RKO (cell line): ENCODE measurements at regions not wholly inside any gene's neighbourhood (a gene's known extent, or its start where the extent isn't known, plus 50 kb on each side); places are given as distances from the start of the nearest gene placed in this dataset.

Source experiments
- DNase-seq: peaks from one replicate; pipeline ENCODE4 v3.0.0-alpha.2; 2016; ENCODE audit warnings: low spot score

DNA sequence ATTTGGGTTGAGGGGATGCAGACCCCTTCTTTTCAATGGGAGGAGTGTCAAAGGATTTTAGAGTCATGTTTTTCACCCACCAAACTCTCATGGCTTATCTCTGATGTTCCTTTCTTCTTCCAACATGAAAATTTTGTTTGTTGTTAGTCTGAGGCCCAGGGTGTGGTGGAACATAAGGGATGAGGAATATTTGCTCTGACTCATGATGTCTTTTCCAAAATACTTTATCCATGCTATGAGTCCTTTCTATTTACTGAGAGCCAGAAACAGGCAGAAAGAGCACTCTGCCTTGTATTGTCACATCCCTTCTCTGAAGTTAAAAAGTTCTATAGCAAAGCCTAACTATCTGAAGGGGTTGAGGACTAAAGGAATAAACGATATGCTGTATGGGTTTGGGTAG is 61.6 kb upstream of the GYPA start:
- DNase-seq = no peak

- no peak for DNase-seq
These were observed 62.6 kb upstream of the GYPA start for GRCh38 chr4:144203155-144203554.

DNA sequence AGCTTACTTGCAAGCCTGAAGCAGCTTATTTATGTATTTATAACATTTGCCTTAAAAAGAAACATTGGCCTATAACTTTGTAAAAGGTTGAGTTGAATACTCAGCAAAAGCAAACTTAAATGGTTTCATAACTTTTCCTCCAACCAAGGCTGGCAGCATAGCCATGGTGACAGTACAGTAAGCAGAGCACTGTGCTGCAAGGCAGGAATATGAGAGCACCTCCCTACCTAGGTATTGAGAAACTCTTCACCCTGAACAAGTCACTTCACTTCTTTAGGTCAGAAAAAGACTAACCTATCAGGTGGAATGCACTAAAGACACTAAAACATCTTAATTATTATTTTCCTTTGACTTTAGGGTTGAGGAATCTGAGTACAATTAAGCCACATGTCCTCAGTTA is 63.9 kb upstream of the GYPA start:
- no peak for DNase-seq

DNA sequence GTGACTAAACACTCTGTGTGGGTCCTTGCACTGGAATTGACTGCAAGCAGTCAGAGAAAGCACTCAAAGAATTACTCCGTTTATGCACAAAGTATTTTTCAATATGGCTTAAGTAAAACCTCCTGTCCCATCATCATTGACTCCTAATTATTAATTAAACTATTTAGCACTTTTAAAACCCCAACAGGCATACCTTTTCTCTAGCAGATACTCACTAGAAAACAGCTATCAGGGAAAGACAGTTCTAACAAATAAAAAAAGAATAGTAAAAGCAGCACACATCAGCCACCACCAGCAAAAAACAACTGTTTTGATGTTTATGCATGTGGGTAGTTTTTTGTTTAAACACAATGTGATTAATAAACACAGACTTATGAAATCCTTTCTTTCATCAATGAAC is 66.2 kb upstream of the GYPA start:
- DNase-seq = no peak

DNA sequence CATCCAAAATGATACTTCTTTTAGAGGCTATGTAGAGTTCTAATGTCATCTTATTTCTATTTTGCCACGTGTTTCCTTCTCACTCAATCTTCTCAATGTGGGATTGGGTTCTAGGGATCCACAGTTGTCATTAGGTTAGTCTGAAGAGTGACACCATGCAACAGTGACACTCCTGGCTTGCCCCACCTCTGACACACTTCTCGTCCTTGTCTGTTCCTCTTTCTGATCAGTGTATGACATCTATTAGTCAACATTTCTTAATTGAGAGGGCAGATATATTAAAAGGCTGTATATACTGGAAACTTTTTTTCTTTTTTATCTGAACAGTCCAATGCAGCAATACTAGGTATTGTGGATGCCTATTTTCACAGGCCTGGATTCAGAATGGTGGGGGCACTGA is 67.6 kb upstream of the GYPA start:
- no peak for DNase-seq

DNA sequence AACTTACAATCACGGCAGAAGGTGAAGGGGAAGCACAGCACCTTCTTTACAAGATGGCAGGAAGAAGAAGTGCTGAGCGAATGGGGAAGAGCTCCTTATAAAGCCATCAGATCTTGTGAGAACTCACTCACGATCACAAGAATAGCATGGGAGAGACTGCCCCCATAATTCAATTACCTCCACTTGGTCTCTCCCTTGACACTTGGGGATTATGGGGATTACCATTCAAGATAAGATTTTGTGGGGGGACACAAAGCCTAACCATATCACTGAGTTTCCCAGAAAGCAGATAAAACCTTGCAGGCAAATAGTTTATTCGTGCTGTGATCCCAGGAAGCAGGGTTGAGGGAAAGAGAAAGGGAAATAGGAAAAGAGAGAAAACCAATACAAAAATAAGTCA is 69.0 kb upstream of the GYPA start:
- no peak for DNase-seq

DNA sequence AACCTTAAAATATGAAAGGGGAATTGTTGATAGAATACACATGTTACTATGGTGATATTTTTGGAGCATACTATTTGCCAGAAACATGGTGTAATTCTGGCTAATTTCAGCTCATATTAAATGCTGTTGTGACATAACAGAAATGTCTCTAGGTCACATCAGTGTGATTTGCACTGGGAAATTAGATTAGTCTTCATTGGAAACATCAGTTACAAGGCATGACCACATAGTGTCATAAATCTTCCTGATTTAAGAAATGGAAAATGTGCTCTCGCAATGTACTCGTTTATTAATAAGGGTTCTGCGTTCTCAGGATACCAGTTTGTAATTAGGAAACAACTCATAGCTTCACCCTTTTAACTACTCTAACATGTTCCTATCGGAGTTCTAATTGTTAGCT is 72.9 kb upstream of the GYPA start:
- DNase-seq = no peak

DNA sequence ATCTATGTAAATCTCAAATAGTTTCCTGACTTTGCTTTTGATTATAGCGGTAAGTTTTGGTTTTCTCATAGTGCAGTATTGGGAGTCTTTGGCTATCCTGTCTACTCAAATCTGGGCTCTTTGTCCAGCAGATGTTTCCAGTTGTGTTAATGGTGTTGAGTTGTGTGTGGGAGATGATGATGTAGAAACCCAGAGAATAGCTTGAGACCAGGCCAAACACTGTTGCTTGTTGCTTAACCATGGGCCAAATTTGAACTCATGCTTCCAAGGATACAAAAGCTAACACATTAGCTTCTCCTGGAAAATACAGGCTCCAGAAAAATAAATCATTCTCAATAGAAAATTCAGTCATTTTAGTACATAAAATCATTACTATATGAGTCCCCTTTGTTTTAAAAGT is 82.6 kb upstream of the GYPA start:
- DNase-seq = no peak

- no peak for DNase-seq
These were observed 83.1 kb upstream of the GYPA start for GRCh38 chr4:144223661-144224060.

- DNase-seq = no peak
These were observed 118.8 kb upstream of the GYPA start for GRCh38 chr4:144259285-144259684.

GRCh38 chr4:144267084-144267483 is 126.6 kb upstream of the GYPA start:
- DNase-seq = no peak

DNA sequence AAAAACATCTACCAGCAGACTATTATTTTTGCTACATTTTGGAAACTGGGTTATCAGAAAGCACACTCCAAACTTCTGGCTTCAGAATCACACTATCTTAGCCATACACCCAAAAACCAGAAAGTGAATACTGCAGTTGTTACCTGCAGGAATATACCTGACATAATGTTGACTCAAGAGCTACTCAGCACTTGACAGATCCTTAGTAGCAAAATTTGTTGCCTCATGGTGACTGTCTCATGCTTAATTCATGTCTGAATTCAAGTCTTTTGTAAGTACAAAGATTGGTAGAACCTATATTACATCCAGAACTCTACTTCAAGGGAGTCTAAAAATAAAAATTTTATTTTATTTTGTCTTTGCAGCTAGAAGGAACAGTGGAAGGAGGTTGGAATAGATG is 140.2 kb upstream of the GYPA start:
- DNase-seq = no peak

DNA sequence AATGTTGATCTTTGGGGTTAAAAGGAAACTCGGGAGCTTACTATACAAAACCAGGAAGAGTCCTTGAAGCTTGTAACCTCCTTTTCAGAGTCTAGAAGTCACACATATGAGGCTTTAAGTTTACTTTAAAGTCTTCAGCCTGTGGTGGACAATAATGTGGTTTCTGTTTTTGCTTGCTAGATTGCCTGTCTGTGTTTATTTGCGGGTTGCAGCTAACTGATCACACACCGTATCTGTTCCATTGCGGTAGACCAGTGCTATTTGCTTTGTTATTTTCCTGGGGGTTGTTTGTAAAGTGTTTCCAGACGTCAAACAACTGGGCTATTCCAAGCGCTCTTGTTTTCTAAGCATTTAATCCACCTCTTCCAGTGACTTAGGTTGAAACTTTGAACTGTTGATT is 143.0 kb upstream of the GYPA start:
- no peak for DNase-seq

GRCh38 chr4:144284026-144284425 is 143.5 kb upstream of the GYPA start:
- DNase-seq = no peak

DNA sequence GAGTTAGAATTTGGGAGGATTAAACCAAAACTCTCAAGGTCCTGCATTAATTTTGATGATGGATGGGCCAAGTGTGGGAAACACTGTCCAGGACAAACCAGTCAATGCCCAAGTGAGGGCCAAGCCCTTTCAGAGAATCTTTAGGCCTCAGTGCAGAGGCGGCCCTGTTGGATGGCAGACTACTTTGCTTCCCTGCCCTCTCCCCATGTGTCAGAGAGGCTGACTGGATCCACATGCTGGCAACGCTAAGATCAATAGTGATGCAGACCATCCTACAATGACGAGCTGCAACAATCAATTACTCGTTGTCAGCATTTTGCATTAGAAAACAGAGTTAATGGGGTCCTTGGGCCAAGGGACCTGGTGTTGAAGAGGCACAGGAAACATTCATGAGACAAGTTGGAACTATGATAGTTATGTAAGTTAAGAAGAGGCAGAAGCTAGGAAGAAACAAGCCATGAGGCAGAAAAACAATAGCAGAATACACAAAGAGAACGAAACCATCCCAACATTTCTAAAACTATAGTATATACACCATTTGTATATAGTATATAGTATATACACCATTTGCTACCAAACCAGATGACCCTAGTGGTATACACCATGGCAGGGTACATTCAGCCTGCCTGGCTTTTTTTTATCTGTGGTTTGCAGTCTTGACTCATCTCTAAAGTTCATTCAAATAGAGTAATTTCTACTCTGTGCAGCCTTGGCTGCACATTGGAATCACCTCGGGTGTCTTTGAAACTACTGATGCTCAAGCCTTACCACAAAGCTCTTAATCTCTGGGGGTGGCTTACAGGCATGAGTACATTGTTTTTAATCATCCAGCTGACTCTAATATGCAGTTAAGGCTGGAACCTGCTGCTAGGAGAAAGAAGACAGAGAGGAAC is 147.7 kb upstream of the GYPA start:
- DNase-seq = no peak

- DNase-seq = no peak
These were observed 149.3 kb upstream of the GYPA start for GRCh38 chr4:144289667-144290428.

DNA sequence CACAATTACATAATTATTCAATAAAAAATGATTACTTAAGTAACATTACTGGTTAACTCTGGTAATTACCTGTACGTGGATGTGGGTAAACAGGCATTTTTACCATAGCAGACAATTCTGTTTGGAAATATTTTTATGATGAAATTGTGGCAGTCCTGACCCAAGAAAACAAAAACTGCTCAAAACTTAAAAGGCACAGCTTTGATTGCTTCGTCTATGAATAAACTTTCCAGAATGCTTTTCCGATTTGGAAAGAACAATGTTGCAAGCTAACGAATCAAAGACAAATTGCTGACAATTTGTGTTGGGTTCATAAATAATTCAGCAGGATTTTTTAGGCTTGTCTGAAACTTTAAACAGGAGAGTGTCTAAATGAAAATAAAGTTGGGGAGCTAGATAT is 150.6 kb upstream of the GYPA start:
- DNase-seq = no peak

DNA sequence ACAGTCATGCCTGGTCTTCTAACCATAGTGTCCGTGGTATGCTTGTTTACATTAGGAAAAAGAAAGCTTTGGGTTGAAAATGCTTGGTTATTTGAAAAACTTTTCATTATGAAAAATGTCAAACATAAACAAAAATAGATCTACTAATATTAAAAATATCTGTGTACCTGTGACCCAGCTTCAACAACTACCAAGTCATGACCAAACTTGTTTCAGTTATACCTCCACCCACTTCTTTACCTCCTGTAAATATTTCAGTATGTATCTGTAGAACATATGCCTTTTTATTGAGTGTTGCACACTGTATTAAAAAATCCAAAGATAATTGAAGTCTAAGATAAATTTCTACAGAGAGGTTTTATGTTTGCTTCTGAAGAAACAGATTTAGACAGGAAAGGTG is 153.7 kb upstream of the GYPA start:
- DNase-seq = no peak

DNA sequence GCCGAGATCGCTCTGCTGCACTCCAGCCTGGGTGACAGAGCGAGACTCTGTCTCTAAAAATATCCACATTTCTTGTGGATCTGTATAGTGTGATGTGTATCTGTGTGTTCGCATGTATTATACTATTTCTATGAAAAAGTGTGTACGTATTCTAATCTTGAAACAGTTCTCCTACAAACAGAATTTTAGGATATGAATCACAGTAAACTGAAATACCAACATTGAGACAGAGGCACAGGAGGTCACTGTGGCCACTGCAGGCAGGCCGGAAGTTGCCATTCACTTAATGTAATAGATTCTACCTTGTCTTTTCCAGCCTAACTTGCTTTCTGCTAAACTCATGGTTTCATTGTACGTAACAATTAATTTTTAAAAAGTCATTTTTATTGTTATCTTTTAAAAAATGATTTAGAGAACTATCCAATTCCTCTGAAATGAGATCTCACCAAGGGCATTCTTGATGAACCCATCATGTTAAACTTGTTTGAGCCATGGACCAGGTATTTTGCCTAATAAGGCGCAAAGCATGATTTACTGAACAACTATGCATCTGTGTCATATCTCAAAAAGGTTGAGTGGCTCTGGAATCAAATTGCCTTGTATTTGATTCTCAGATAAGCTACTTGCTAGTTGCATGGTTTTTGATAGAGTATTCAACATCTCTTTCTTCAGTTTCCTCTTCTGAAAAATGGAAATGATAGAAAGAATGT is 154.9 kb upstream of the GYPA start:
- no peak for DNase-seq

DNA sequence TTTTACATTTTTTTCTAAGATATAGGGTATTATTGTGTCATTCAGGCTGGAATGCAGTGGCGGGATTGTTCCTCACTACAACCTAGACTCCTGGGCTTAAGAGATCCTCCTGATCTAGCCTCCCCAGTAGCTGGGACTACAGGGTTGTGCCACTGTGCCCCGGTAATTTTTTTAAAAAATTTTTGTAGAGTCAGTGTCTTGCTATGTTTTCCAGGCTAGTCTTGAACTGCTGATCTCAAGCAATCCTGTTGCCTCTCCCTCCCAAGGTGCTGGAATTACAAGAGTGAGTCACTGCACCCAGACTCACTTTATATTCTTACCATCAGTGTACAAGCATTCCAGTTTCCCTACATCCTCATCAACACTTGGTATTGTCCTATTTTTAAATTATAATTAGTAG is 156.4 kb upstream of the GYPA start:
- DNase-seq = no peak

DNA sequence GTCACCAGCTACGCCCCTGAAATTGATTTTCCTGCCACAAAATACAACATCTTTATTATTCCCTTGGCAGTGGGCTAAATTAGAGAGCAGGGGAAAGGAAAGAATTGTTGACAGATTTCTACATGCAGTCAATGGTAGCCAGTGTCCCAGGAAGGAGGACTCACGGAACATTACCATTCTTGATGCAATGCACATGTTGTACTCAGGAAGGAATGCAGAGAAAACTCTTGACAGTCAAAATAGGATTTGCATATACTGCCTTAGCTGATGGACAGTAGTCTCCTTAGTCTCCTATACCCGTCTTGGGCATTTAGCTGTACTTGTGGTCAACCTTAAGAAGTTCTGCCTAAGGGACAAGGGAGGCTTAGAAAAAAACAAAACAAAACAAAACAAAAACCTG is 158.0 kb upstream of the GYPA start:
- DNase-seq = no peak

DNA sequence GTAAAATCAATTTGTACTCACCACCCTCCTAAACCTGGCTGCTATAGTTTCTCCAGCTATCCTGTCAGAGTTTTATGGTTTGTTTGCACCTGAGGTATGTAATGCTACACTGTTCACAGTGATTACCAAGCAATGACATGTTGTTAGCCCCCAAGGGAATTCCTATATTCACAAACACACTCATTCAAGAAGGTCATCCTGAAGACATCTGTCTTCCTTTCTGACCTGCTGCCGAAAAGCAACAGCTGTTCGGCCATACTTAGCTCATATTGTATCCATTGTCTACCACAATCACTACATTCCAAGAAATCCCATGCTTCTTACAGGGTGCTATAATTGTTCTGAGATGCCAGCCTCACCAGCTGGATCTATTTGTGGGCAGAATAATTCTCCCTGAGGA is 160.1 kb upstream of the GYPA start:
- DNase-seq = no peak
